HFFc6 (cell line): ENCODE measurements at regions not wholly inside any gene's neighbourhood (a gene's known extent, or its start where the extent isn't known, plus 50 kb on each side); places are given as distances from the start of the nearest gene placed in this dataset.

Experiments used
- DNase-seq: peaks from one replicate; pipeline ENCODE4 v3.0.0-alpha.2; 2018
- H3K27ac Mint-ChIP-seq: 2 replicates; pipeline ENCODE4 v1.8.0; 2020; ENCODE audit warnings: mild to moderate bottlenecking, mixed read lengths
- H3K27me3 Mint-ChIP-seq: 2 replicates; pipeline ENCODE4 v1.8.0; 2021; ENCODE audit warnings: mild to moderate bottlenecking, moderate library complexity, mixed read lengths; ENCODE audit not compliant: insufficient read depth
- H3K36me3 Mint-ChIP-seq: 2 replicates; pipeline ENCODE4 v1.8.0; 2021; ENCODE audit warnings: low read depth, mixed read lengths
- H3K4me1 Mint-ChIP-seq: 2 replicates; pipeline ENCODE4 v1.8.0; 2020; ENCODE audit warnings: low read depth, mixed read lengths
- H3K4me3 Mint-ChIP-seq: 2 replicates; pipeline ENCODE4 v1.8.0; 2020; ENCODE audit warnings: mild to moderate bottlenecking, moderate library complexity, mixed read lengths
- H3K9me3 Mint-ChIP-seq: 2 replicates; pipeline ENCODE4 v1.8.0; 2020; ENCODE audit warnings: mild to moderate bottlenecking, mixed read lengths
- TF ChIP-seq, protein P1 (sequence below): fragments of 200-600 bp; sonication (generic); IDR thresholded peaks from 2 replicates; pipeline ENCODE4 v1.5.0; 2021; ENCODE audit warnings: antibody characterized with exemption, mild to moderate bottlenecking

DNA sequence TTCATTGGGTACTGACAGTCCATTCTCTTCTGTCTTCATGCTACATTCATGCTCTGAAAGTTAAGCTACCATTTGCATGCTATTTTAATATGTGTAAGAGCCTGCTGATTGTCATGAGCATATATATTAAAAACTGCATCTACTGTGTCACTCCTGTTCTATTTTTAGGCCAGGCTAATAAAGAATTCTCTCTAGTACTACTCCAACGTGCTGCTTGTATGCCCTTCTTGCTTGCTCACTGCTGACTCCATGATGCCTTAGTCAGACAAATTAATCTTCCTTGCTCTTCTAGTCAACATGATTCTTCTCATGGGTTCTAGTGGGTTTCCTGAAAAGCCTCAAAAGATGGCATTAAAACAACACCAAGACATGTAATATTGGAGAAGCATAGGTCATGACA is 1600.1 kb downstream of the DPP10 start:
- Mint-ChIP-seq H3K27me3 (no peaks in the 10 kb centered on the region), H3K4me1 (no peaks in the 10 kb centered on the region), H3K4me3 (no peak overlapping the region), H3K27ac (no peak overlapping the region), H3K9me3 (peaks cover 38% of the 10 kb centered on the region), H3K36me3 (no peaks in the 10 kb centered on the region)
- DNase-seq, result no peak
- TF ChIP-seq, protein P1, sequence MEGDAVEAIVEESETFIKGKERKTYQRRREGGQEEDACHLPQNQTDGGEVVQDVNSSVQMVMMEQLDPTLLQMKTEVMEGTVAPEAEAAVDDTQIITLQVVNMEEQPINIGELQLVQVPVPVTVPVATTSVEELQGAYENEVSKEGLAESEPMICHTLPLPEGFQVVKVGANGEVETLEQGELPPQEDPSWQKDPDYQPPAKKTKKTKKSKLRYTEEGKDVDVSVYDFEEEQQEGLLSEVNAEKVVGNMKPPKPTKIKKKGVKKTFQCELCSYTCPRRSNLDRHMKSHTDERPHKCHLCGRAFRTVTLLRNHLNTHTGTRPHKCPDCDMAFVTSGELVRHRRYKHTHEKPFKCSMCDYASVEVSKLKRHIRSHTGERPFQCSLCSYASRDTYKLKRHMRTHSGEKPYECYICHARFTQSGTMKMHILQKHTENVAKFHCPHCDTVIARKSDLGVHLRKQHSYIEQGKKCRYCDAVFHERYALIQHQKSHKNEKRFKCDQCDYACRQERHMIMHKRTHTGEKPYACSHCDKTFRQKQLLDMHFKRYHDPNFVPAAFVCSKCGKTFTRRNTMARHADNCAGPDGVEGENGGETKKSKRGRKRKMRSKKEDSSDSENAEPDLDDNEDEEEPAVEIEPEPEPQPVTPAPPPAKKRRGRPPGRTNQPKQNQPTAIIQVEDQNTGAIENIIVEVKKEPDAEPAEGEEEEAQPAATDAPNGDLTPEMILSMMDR, result no peak

DNA sequence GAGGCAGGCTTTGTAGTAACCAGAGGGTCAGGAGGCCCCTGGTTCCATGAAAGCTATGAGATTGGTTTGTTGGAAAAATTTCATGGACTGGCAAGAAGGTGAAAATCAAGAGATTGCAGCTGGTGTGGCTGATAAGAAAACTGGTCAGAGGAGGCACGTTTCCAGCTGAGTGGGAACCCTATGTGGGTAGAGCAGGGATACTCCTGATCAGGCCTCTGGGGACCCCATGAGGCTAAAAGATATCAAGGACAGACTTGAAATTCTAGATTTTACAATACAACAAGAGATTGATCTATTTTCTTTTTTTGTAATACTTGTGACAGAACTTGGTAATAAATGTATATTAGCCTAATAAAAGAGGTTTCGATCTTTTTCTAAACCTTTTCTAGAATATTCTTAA is 1615.1 kb downstream of the DPP10 start:
- H3K27ac Mint-ChIP-seq, result no peak overlapping the region
- no peaks in the 10 kb centered on the region; the same call in 1 of the 2 replicates for H3K36me3 Mint-ChIP-seq
- no peaks in the 10 kb centered on the region; the same call in 1 of the 2 replicates for H3K27me3 Mint-ChIP-seq
- no peak overlapping the region for H3K4me3 Mint-ChIP-seq
- DNase-seq, result no peak
- TF ChIP-seq, protein P1, result no peak
- no peaks in the 10 kb centered on the region for H3K4me1 Mint-ChIP-seq
- peaks cover 14% of the 10 kb centered on the region for H3K9me3 Mint-ChIP-seq

DNA sequence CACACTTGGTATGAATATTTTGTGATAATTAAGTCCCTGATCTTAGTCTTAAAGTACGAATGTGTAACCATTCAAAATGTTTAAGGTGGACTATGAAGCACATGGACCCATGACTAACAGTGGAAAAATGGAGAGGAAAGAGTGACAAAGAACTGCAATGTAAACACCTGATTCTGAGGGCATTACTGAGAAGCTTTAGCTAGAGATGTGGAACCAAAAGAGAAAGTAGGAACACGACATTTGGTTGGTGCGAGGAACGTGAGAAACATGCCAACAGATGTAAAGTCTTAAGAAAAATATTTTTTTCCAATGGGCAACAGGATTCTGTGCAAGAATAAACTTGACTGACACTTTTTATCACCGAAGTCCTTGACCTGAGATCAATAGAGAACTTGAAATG is 1618.6 kb downstream of the DPP10 start:
- DNase-seq, result no peak
- H3K9me3 Mint-ChIP-seq, result peaks cover 19% of the 10 kb centered on the region
- TF ChIP-seq, protein P1, result no peak
- no peak overlapping the region for H3K27ac Mint-ChIP-seq
- no peaks in the 10 kb centered on the region; the same call in 1 of the 2 replicates for H3K27me3 Mint-ChIP-seq
- no peak overlapping the region for H3K4me3 Mint-ChIP-seq
- H3K4me1 Mint-ChIP-seq, result no peaks in the 10 kb centered on the region
- H3K36me3 Mint-ChIP-seq, result no peaks in the 10 kb centered on the region; the same call in 1 of the 2 replicates

DNA sequence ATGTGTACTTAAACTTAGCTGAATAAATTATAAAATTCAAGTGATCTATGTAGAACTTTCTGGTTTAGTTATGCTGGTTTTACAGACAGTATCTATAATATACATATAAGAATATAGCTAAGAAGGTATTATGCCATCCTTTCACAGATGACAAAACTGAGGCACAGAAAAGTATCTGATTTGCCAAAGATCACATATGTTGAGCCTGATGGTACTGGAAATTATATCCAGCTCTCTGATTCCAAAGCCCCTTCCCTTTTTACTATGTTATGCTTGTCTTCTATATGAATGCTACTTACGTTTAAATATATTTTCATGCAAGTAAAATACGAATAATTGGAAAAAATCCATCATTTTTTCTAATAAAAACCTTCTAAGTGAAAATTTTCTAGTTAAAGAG is 1631.3 kb downstream of the DPP10 start:
- no peak for DNase-seq
- Mint-ChIP-seq H3K36me3 (no peaks in the 10 kb centered on the region), H3K27me3 (peaks cover 2% of the 10 kb centered on the region; the same call in 1 of the 2 replicates), H3K4me1 (no peaks in the 10 kb centered on the region), H3K27ac (no peak overlapping the region), H3K4me3 (no peak overlapping the region), H3K9me3 (peaks cover 16% of the 10 kb centered on the region)
- TF ChIP-seq, protein P1, result no peak

DNA sequence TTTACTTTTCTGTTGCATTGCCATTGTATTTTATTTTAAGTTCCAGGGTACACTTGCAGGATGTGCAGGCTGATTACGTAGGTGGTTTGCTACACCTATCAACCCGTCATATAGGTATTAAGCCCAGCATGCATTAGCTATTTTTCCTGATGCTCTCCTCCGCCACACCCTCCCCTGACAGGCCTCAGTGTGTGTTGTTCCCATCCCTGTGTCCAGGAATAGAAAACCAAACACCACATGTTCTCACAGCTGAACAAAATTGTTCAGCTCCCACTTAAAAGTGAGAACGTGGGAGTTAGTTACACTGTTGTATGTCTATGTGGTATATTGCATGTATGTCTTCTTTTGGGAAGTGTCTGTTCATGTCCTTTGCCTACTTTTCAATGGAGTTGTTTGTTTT is 1631.7 kb downstream of the DPP10 start:
- peaks cover 16% of the 10 kb centered on the region for H3K9me3 Mint-ChIP-seq
- peaks cover 2% of the 10 kb centered on the region; the same call in 1 of the 2 replicates for H3K27me3 Mint-ChIP-seq
- no peak for DNase-seq
- TF ChIP-seq, protein P1, result no peak
- no peak overlapping the region for H3K4me3 Mint-ChIP-seq
- no peaks in the 10 kb centered on the region for H3K36me3 Mint-ChIP-seq
- no peaks in the 10 kb centered on the region for H3K4me1 Mint-ChIP-seq
- no peak overlapping the region for H3K27ac Mint-ChIP-seq

DNA sequence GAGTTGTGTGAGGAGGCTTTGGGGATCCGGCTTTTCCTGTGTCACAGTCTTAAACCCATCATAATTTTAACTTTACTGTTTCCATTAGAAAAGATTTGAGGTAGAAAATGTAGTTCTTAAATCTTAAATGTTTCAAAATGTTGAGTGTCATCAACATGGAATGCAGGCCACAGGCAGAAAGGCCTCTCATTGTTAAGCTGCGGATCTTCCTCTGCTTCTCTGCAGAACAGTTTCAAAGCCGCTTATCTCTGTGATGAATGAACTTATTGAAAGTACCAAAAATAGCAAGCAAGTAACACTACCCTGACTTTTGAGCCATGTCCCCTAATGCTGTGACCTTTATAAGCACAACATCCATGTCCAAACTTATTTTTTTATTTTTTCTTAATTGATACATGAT is 1645.8 kb downstream of the DPP10 start:
- no peak for DNase-seq
- Mint-ChIP-seq H3K27me3 (no peaks in the 10 kb centered on the region), H3K27ac (no peak overlapping the region), H3K4me3 (no peak overlapping the region), H3K9me3 (peaks cover 32% of the 10 kb centered on the region), H3K36me3 (no peaks in the 10 kb centered on the region), H3K4me1 (no peaks in the 10 kb centered on the region)
- TF ChIP-seq, protein P1, result no peak
